ENCODE measurements at regions not wholly inside any gene's neighbourhood (a gene's known extent, or its start where the extent isn't known, plus 50 kb on each side); places are given as distances from the start of the nearest gene placed in this dataset.

- H3K27ac ChIP-seq = no peak overlapping the region
- no peak for TF ChIP-seq CTCF (IDR thresholded peaks at IDR 0.05)
- no peaks in the 10 kb centered on the region for H3K27me3 ChIP-seq
- no peak for DNase-seq (ENCODE audit: low spot score)
- H3K4me3 ChIP-seq = no peak overlapping the region
- no peaks in the 10 kb centered on the region for H3K36me3 ChIP-seq
- no peaks in the 10 kb centered on the region for H3K4me1 ChIP-seq
- H3K9me3 ChIP-seq = no peaks in the 10 kb centered on the region
These were observed 98.8 kb downstream of the SLC35B3 start for GRCh38 chr6:8336406-8337057.

- no peak for TF ChIP-seq CTCF (IDR thresholded peaks at IDR 0.05)
- no peaks in the 10 kb centered on the region for H3K36me3 ChIP-seq
- H3K27ac ChIP-seq = no peak overlapping the region
- H3K4me1 ChIP-seq = no peaks in the 10 kb centered on the region
- no peak for DNase-seq (ENCODE audit: low spot score)
- no peak overlapping the region for H3K4me3 ChIP-seq
- H3K9me3 ChIP-seq = no peaks in the 10 kb centered on the region
- no peaks in the 10 kb centered on the region for H3K27me3 ChIP-seq
These were observed 99.4 kb downstream of the SLC35B3 start for GRCh38 chr6:8335896-8336295.

- no peak for DNase-seq (ENCODE audit: low spot score)
- no peak for TF ChIP-seq CTCF (IDR thresholded peaks at IDR 0.05)
- H3K9me3 ChIP-seq = no peaks in the 10 kb centered on the region
- H3K27me3 ChIP-seq = no peaks in the 10 kb centered on the region
- no peak overlapping the region for H3K27ac ChIP-seq
- no peaks in the 10 kb centered on the region for H3K36me3 ChIP-seq
- no peaks in the 10 kb centered on the region for H3K4me1 ChIP-seq
- H3K4me3 ChIP-seq = no peak overlapping the region
These were observed 100.0 kb downstream of the SLC35B3 start for GRCh38 chr6:8335381-8335780.

- TF ChIP-seq CTCF (IDR thresholded peaks at IDR 0.05) = no peak
- H3K4me1 ChIP-seq = no peaks in the 10 kb centered on the region
- no peak for DNase-seq (ENCODE audit: low spot score)
- no peak overlapping the region for H3K4me3 ChIP-seq
- H3K9me3 ChIP-seq = no peaks in the 10 kb centered on the region
- no peak overlapping the region for H3K27ac ChIP-seq
- H3K36me3 ChIP-seq = no peaks in the 10 kb centered on the region
- H3K27me3 ChIP-seq = no peaks in the 10 kb centered on the region
These were observed 101.2 kb downstream of the SLC35B3 start for GRCh38 chr6:8334113-8334512.

GRCh38 chr6:8329562-8329961, 105.8 kb downstream of the SLC35B3 start:
- H3K36me3 ChIP-seq = no peaks in the 10 kb centered on the region
- H3K27me3 ChIP-seq = no peaks in the 10 kb centered on the region
- TF ChIP-seq CTCF (IDR thresholded peaks at IDR 0.05) = no peak
- no peaks in the 10 kb centered on the region for H3K9me3 ChIP-seq
- DNase-seq (ENCODE audit: low spot score) = no peak
- H3K4me3 ChIP-seq = no peak overlapping the region
- no peaks in the 10 kb centered on the region for H3K4me1 ChIP-seq
- no peak overlapping the region for H3K27ac ChIP-seq

- no peak overlapping the region for H3K27ac ChIP-seq
- no peaks in the 10 kb centered on the region for H3K27me3 ChIP-seq
- no peak overlapping the region for H3K4me3 ChIP-seq
- H3K36me3 ChIP-seq = no peaks in the 10 kb centered on the region
- H3K4me1 ChIP-seq = no peaks in the 10 kb centered on the region
- no peak for TF ChIP-seq CTCF (IDR thresholded peaks at IDR 0.05)
- no peak for DNase-seq (ENCODE audit: low spot score)
- H3K9me3 ChIP-seq = no peaks in the 10 kb centered on the region
These were observed 109.6 kb downstream of the SLC35B3 start for GRCh38 chr6:8325743-8326142.

All from right atrium auricular region (tissue), 2 donors.